K562 (cell line): ENCODE measurements at regions not wholly inside any gene's neighbourhood (a gene's known extent, or its start where the extent isn't known, plus 50 kb on each side); places are given as distances from the start of the nearest gene placed in this dataset.
A peak's percentile ranks its signal among the peaks of the same experiment; 100 is the strongest.

Experiments
- ATAC-seq: fragments of 200-7000 bp; cut with Tn5 transposase; 3 replicates; pipeline ENCODE4 v1.9.1; 2020; ENCODE audit warnings: moderate library complexity
- BruUV-seq: library from RNA; stranded (reverse); fragments of 400-500 nt; replicated peaks from 2 replicates; lab custom pipeline; 2021; lab: Mats Ljungman, UMichigan
- CTCF ChIA-PET: fragments of 300-600 bp; formaldehyde crosslinking; extraction: SDS; loops from one replicate; lab custom pipeline; 2021; ENCODE audit warnings: low intra/inter-chr PET ratio; lab: Yijun Ruan, JAX
- POLR2A ChIA-PET: fragments of 300-600, 350-650 bp; sonication (Branson Sonifier 250); formaldehyde crosslinking; extraction: SDS; loops from one replicate; lab custom pipeline; 2021; ENCODE audit warnings: antibody characterized with exemption, inconsistent platforms; lab: Yijun Ruan, JAX
- DNase-seq, 4 experiments: peaks; one replicate each; pipeline versions ENCODE4 v3.0.0 to v3.0.0-alpha.2; 2011 to 2018; ENCODE audit warnings: low spot score in 3 of 4, mixed read lengths in 3 of 4; ENCODE audit errors: extremely low read depth in 1 of 4
- FAIRE-seq: peaks from 2 replicates; lab custom pipeline; 2011; peaks lifted over from hg19 to GRCh38; lab: Jason Lieb, UNC
- H2AFZ ChIP-seq: 2 replicates; pipeline ENCODE4 v1.6.0; 2011; ENCODE audit warnings: low read depth, low read length, control low read depth, inconsistent platforms
- H3K27ac ChIP-seq: fragments of 200-600 bp; 3 replicates; pipeline ENCODE4 v1.8.0; 2011; ENCODE audit warnings: low read depth, mild to moderate bottlenecking, control low read depth, inconsistent platforms, low read length, moderate library complexity, mixed read lengths; ENCODE audit errors: extremely low read depth
- H3K27me3 ChIP-seq, 2 experiments: fragments of 300-600 bp in 1 of 2; 2 replicates in 1 of 2; 3 replicates in 1 of 2; pipeline versions ENCODE4 v1.6.0 to v1.8.0; 2011; ENCODE audit warnings: inconsistent platforms in 2 of 2, low read length in 2 of 2, mild to moderate bottlenecking in 1 of 2, mixed read lengths in 1 of 2, moderate library complexity in 1 of 2; ENCODE audit not compliant: control insufficient read depth in 2 of 2, insufficient read depth in 2 of 2
- H3K36me3 ChIP-seq: fragments of 300-600 bp; 3 replicates; pipeline ENCODE4 v1.8.0; 2011; ENCODE audit warnings: mild to moderate bottlenecking, low read length, inconsistent platforms; ENCODE audit not compliant: control insufficient read depth, insufficient read depth
- H3K4me1 ChIP-seq, 2 experiments: fragments of 200-600 bp in 1 of 2; replicated peaks in 1 of 2; 2 replicates in 1 of 2; 3 replicates in 1 of 2; pipeline versions ENCODE4 v1.5.1 to v1.8.0; 2011; ENCODE audit warnings: inconsistent platforms in 2 of 2, low read length in 2 of 2, mild to moderate bottlenecking in 1 of 2, mixed read lengths in 1 of 2, moderate library complexity in 1 of 2; ENCODE audit not compliant: control insufficient read depth in 2 of 2, insufficient read depth in 2 of 2
- H3K4me2 ChIP-seq: 2 replicates; pipeline ENCODE4 v1.6.1; 2011; ENCODE audit warnings: low read length, control low read depth, inconsistent platforms, mixed read lengths; ENCODE audit not compliant: insufficient read depth
- H3K4me3 ChIP-seq: fragments of 200-600 bp; sonication (generic), shearing (Covaris generic); 2 replicates; pipeline ENCODE4 v1.5.1; 2016; ENCODE audit warnings: control low read depth, inconsistent platforms
- H3K79me2 ChIP-seq: fragments of 200-600 bp; 3 replicates; pipeline ENCODE4 v1.8.0; 2011; ENCODE audit warnings: low read length, inconsistent platforms; ENCODE audit not compliant: control insufficient read depth, insufficient read depth
- H3K9ac ChIP-seq, 2 experiments: 2 replicates each; pipeline versions ENCODE4 v1.6.0 to v1.6.1; 2011; ENCODE audit warnings: low read depth in 2 of 2, low read length in 2 of 2, control low read depth in 1 of 2, inconsistent platforms in 1 of 2, mild to moderate bottlenecking in 1 of 2, mixed read lengths in 1 of 2; ENCODE audit not compliant: insufficient read depth in 1 of 2
- H3K9me1 ChIP-seq: one replicate; pipeline ENCODE4 v1.6.0; 2011; ENCODE audit warnings: inconsistent platforms, mild to moderate bottlenecking, low read length, moderate library complexity; ENCODE audit not compliant: control insufficient read depth, insufficient read depth
- H3K9me3 ChIP-seq: replicated peaks from 2 replicates; pipeline ENCODE4 v1.5.1; 2011; ENCODE audit warnings: low read depth, low read length, inconsistent platforms; ENCODE audit not compliant: control insufficient read depth, insufficient read depth
- H4K20me1 ChIP-seq: replicated peaks from 2 replicates; pipeline ENCODE4 v1.6.1; 2011; ENCODE audit warnings: low read length, inconsistent platforms, mixed read lengths; ENCODE audit not compliant: control insufficient read depth, insufficient read depth
- C11orf30 ChIP-seq: fragments of 450-650 bp; IDR thresholded peaks from 2 replicates; pipeline ENCODE4 v1.6.1; 2016; ENCODE audit warnings: low read depth, mild to moderate bottlenecking
- CBFA2T2 ChIP-seq: fragments of 450-650 bp; conservative IDR thresholded peaks from 2 replicates; pipeline ENCODE4 v1.6.1; 2017; ENCODE audit warnings: mild to moderate bottlenecking
- CHD1 ChIP-seq: fragments of 200-600 bp; sonication (generic); IDR thresholded peaks from one replicate; pipeline ENCODE4 v1.6.1; 2012; ENCODE audit warnings: mild to moderate bottlenecking, moderate library complexity, low read length, inconsistent platforms
- ETS1 ChIP-seq: conservative IDR thresholded peaks from 2 replicates; pipeline ENCODE4 v1.6.1; 2011; ENCODE audit warnings: low read depth, mild to moderate bottlenecking, low read length; ENCODE audit not compliant: control insufficient read depth
- ETV6 ChIP-seq, 3 experiments: fragments of 150-350 bp in 1 of 3; sonication (generic) in 1 of 3; formaldehyde crosslinking in 1 of 3; IDR thresholded peaks; 2 replicates each; pipeline versions ENCODE4 v1.6.1 to v1.8.0; 2014 to 2022; ENCODE audit warnings: borderline replicate concordance in 2 of 3, low read depth in 2 of 3, antibody characterized with exemption in 1 of 3, low read length in 1 of 3, mild to moderate bottlenecking in 1 of 3, missing genetic modification reagents in 1 of 3
- MAFG ChIP-seq: fragments of 450-650 bp; conservative IDR thresholded peaks from 2 replicates; pipeline ENCODE4 v1.6.1; 2016; ENCODE audit warnings: missing genetic modification characterization, missing compliant biosample characterization
- NFATC3 ChIP-seq: fragments of 450-650 bp; IDR thresholded peaks from 2 replicates; pipeline ENCODE4 v1.6.1; 2017; ENCODE audit warnings: mild to moderate bottlenecking
- NFE2 ChIP-seq: IDR thresholded peaks from 2 replicates; pipeline ENCODE4 v1.6.1; 2014; ENCODE audit warnings: antibody characterized with exemption, low read depth
- RUNX1 ChIP-seq: sonication (generic); IDR thresholded peaks from 2 replicates; pipeline ENCODE4 v1.6.1; 2016; ENCODE audit warnings: antibody characterized with exemption, low read depth
- SFPQ ChIP-seq: fragments of 200-400 bp; formaldehyde crosslinking; IDR thresholded peaks from 2 replicates; pipeline ENCODE4 v1.6.1; 2017; ENCODE audit warnings: mild to moderate bottlenecking, low read depth, low read length, moderate library complexity
- ZNF586 ChIP-seq: fragments of 450-650 bp; formaldehyde crosslinking; conservative IDR thresholded peaks from 2 replicates; pipeline ENCODE4 v1.4.0; 2020; ENCODE audit warnings: mild to moderate bottlenecking, moderate library complexity
- ZNF696 ChIP-seq: fragments of 250-450 bp; sonication (Bioruptor Pico); conservative IDR thresholded peaks from 2 replicates; pipeline ENCODE4 v1.4.0; 2020; ENCODE audit warnings: mild to moderate bottlenecking, moderate library complexity
- ZNF780A ChIP-seq: fragments of 250-450 bp; sonication (Bioruptor Pico); IDR thresholded peaks from 2 replicates; pipeline ENCODE4 v1.5.0; 2021; ENCODE audit warnings: mild to moderate bottlenecking
- WGBS: fragments of 100-300 bp; shearing (Covaris generic); methylation state at CpG from one replicate; pipeline ENCODE4 v1.1.6; 2016; ENCODE audit warnings: low coverage, mixed read lengths; ENCODE audit not compliant: insufficient coverage; ENCODE audit errors: missing lambda C conversion rate; 5-methylcytosine and 5-hydroxymethylcytosine counted together
- in situ Hi-C: fragments of 300-500 bp; cut with MboI; formaldehyde crosslinking; loops from 4 replicates; pipeline ENCODE4 v1.15.0; 2018; ENCODE audit warnings: inconsistent platforms, mixed read lengths
- intact Hi-C: fragments of 100-400 bp; cut with micrococcal nuclease; formaldehyde crosslinking; loops from 2 replicates; pipeline ENCODE4 v1.14.2; 2022

GRCh38 chr4:10334506-10335028, 122.7 kb downstream of the ZNF518B start:
- H3K27me3 ChIP-seq, result no peaks in the 10 kb centered on the region
- H3K27ac ChIP-seq, result no peak overlapping the region
- no peaks in the 10 kb centered on the region for H4K20me1 ChIP-seq
- ATAC-seq (peak; percentile 40), DNase-seq (no peak), FAIRE-seq (no peak)
- peak overlapping the region; percentile 79; the same call in 1 of the 2 replicates for H2AFZ ChIP-seq
- H3K9ac ChIP-seq, result no peak overlapping the region
- WGBS, result 73% methylated on average over 3 of the region's 3 CpGs
- 0 out of 2 replicates have a peak overlapping the region, but pooled peaks have one; percentile 0 for H3K4me2 ChIP-seq
- POLR2A ChIA-PET, result interaction anchor here (0.6 to 1.4 kb wide), 3 partner anchors 9 to 216 kb away, joined by 3 to 5 read pairs (median 3); no protein-coding TSS in a partner anchor
- no peaks in the 10 kb centered on the region for H3K9me3 ChIP-seq
- no peaks in the 10 kb centered on the region for H3K36me3 ChIP-seq
- intact Hi-C loops (no loop called here), in situ Hi-C loops (no loop called here)
- CTCF ChIA-PET, result no interaction called here
- H3K9me1 ChIP-seq, result no peaks in the 10 kb centered on the region
- H3K4me3 ChIP-seq, result no peak overlapping the region
- BruUV-seq, result no TSS peak
- no peaks in the 10 kb centered on the region for H3K79me2 ChIP-seq
- peaks cover 0 to 21% of the 10 kb centered on the region in 2 experiments; a peak in 3 of 5 replicates for H3K4me1 ChIP-seq
- no peak for TF ChIP-seq RUNX1

- H3K27me3 ChIP-seq, result no peaks in the 10 kb centered on the region
- no peaks in the 10 kb centered on the region for H3K36me3 ChIP-seq
- BruUV-seq, result no TSS peak
- H3K79me2 ChIP-seq, result no peaks in the 10 kb centered on the region
- WGBS, result 10% methylated on average over 1 of the region's 1 CpG
- H3K27ac ChIP-seq, result no peak overlapping the region
- intact Hi-C loops, result no loop called here
- no peak overlapping the region for H3K9ac ChIP-seq
- no peaks in the 10 kb centered on the region for H3K9me3 ChIP-seq
- no peak for DNase-seq
- FAIRE-seq, result no peak
- POLR2A ChIA-PET, result interaction anchor here (0.6 to 1.4 kb wide), 2 partner anchors 58 to 215 kb away, joined by 3 read pairs; no protein-coding TSS in a partner anchor
- H3K4me2 ChIP-seq, result no peak overlapping the region
- in situ Hi-C loops, result no loop called here
- H2AFZ ChIP-seq, result 0 out of 2 replicates have a peak overlapping the region, but pooled peaks have one; percentile 11
- ATAC-seq, result no peak
- no peak overlapping the region for H3K4me3 ChIP-seq
- peaks cover 0 to 28% of the 10 kb centered on the region in 2 experiments; a peak in 3 of 5 replicates for H3K4me1 ChIP-seq
- H3K9me1 ChIP-seq, result no peaks in the 10 kb centered on the region
- CTCF ChIA-PET, result no interaction called here
- H4K20me1 ChIP-seq, result no peaks in the 10 kb centered on the region
- TF ChIP-seq NFATC3, result no peak
- TF ChIP-seq ETV6 (IDR thresholded peaks at IDR 0.05; ENCODE audit: borderline replicate concordance in 1 of 2, low read depth in 2 of 2, low read length in 1 of 2), result no peak
- TF ChIP-seq ETV6 (CRISPR knock-in tag; IDR thresholded peaks at IDR 0.05; ENCODE audit: borderline replicate concordance), result no peak
- no peak for TF ChIP-seq ETS1
- peak; percentile 27; the same call in 1 of the 2 replicates for TF ChIP-seq NFE2
- no peak for TF ChIP-seq ZNF780A
- no peak for TF ChIP-seq CHD1
- TF ChIP-seq ZNF696, result no peak
- peak; percentile 63 for TF ChIP-seq MAFG (tag)
- TF ChIP-seq C11orf30, result peak; percentile 60
- no peak for TF ChIP-seq ZNF586 (CRISPR knock-in tag)
- no peak for TF ChIP-seq CBFA2T2
- TF ChIP-seq SFPQ, result no peak
Observed at GRCh38 chr4:10333942-10334341, 123.3 kb downstream of the ZNF518B start.
